HEK293T (cell line): ENCODE measurements at regions not wholly inside any gene's neighbourhood (a gene's known extent, or its start where the extent isn't known, plus 50 kb on each side); places are given as distances from the start of the nearest gene placed in this dataset.
"Not testable (repeated sequence)": the region's sequence is repeated elsewhere in the genome, so short reads cannot be mapped to it uniquely, and the experiment has no call there.

ENCODE experiments used
- CTCF ChIA-PET: fragments of 350-600 bp; formaldehyde crosslinking; extraction: SDS; loops from one replicate; lab custom pipeline; 2021; ENCODE audit warnings: antibody characterized with exemption, inconsistent platforms; lab: Yijun Ruan, JAX
- POLR2A ChIA-PET: fragments of 350-600 bp; formaldehyde crosslinking; extraction: SDS; loops from one replicate; lab custom pipeline; 2020; ENCODE audit warnings: antibody characterized with exemption, inconsistent platforms; lab: Yijun Ruan, JAX
- DNase-seq: peaks from one replicate; pipeline ENCODE4 v3.0.0; 2012; ENCODE audit warnings: mixed read lengths; ENCODE audit errors: extremely low spot score
- ARNT ChIP-seq: fragments of 450-650 bp; IDR thresholded peaks from 2 replicates; pipeline ENCODE4 v1.6.1; 2017; ENCODE audit warnings: mild to moderate bottlenecking
- BHLHE40 ChIP-seq: fragments of 450-650 bp; IDR thresholded peaks from 2 replicates; pipeline ENCODE4 v1.6.1; 2016; ENCODE audit warnings: mild to moderate bottlenecking, moderate library complexity, borderline replicate concordance
- CTBP1 ChIP-seq: fragments of 450-650 bp; IDR thresholded peaks from 2 replicates; pipeline ENCODE4 v1.6.1; 2016; ENCODE audit warnings: borderline replicate concordance
- ELF4 ChIP-seq: fragments of 450-650 bp; IDR thresholded peaks from 2 replicates; pipeline ENCODE4 v1.6.1; 2017; ENCODE audit warnings: antibody characterized with exemption
- FOXA1 ChIP-seq: fragments of 450-650 bp; IDR thresholded peaks from 2 replicates; pipeline ENCODE4 v1.6.1; 2016; ENCODE audit warnings: mild to moderate bottlenecking
- FOXK2 ChIP-seq: fragments of 450-650 bp; IDR thresholded peaks from 2 replicates; pipeline ENCODE4 v1.6.1; 2016; ENCODE audit warnings: mild to moderate bottlenecking
- FOXM1 ChIP-seq: fragments of 450-650 bp; IDR thresholded peaks from 2 replicates; pipeline ENCODE4 v1.6.1; 2017; ENCODE audit warnings: mild to moderate bottlenecking, borderline replicate concordance
- HDGF ChIP-seq: fragments of 450-650 bp; IDR thresholded peaks from 2 replicates; pipeline ENCODE4 v1.6.1; 2017; ENCODE audit warnings: antibody characterized with exemption, borderline replicate concordance
- L3MBTL2 ChIP-seq: fragments of 450-650 bp; conservative IDR thresholded peaks from 2 replicates; pipeline ENCODE4 v1.6.1; 2016; ENCODE audit warnings: mild to moderate bottlenecking
- LEF1 ChIP-seq: fragments of 450-650 bp; IDR thresholded peaks from 2 replicates; pipeline ENCODE4 v1.6.1; 2017; ENCODE audit warnings: mild to moderate bottlenecking, borderline replicate concordance
- NFRKB ChIP-seq: fragments of 450-650 bp; IDR thresholded peaks from 2 replicates; pipeline ENCODE4 v1.6.1; 2016; ENCODE audit warnings: mild to moderate bottlenecking, moderate library complexity
- SP1 ChIP-seq: fragments of 450-650 bp; IDR thresholded peaks from 2 replicates; pipeline ENCODE4 v1.6.1; 2017
- SUZ12 ChIP-seq: fragments of 450-650 bp; IDR thresholded peaks from 2 replicates; pipeline ENCODE4 v1.6.1; 2016; ENCODE audit warnings: mild to moderate bottlenecking
- TARDBP ChIP-seq: fragments of 450-650 bp; IDR thresholded peaks from 2 replicates; pipeline ENCODE4 v1.6.1; 2016
- ZNF384 ChIP-seq: fragments of 450-650 bp; IDR thresholded peaks from 2 replicates; pipeline ENCODE4 v1.6.1; 2016
- TF ChIP-seq, protein P1 (sequence below): fragments of 450-650 bp; IDR thresholded peaks from 2 replicates; pipeline ENCODE4 v1.6.1; 2016

DNA sequence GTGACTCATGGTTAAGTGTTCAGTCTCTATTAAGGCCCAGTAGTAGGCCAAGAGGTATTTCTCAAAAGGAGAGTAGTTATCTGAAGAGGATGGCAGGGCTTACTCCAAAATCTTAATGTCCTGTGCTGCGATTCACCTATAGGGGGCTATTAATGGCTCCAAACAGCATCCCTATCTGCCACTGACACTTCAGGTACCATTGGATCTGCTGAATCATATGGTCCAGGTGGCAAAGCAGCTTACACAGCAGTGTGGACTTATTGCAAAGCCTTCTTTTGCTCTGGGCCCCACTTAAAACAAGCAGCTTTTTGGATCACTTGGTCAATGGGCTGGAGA, 60.8 kb upstream of the ATP2B1 start:
- no peak for TF ChIP-seq TARDBP
- TF ChIP-seq FOXM1 = no peak
- no peak for TF ChIP-seq LEF1
- no peak for TF ChIP-seq FOXK2
- TF ChIP-seq SP1 = no peak
- no peak for TF ChIP-seq BHLHE40
- no peak for TF ChIP-seq ARNT
- no peak for TF ChIP-seq FOXA1
- TF ChIP-seq ZNF384 = no peak
- no peak for TF ChIP-seq SUZ12
- no peak for TF ChIP-seq HDGF
- TF ChIP-seq L3MBTL2 = no peak
- TF ChIP-seq NFRKB = no peak
- no peak for TF ChIP-seq CTBP1
- TF ChIP-seq, protein P1, sequence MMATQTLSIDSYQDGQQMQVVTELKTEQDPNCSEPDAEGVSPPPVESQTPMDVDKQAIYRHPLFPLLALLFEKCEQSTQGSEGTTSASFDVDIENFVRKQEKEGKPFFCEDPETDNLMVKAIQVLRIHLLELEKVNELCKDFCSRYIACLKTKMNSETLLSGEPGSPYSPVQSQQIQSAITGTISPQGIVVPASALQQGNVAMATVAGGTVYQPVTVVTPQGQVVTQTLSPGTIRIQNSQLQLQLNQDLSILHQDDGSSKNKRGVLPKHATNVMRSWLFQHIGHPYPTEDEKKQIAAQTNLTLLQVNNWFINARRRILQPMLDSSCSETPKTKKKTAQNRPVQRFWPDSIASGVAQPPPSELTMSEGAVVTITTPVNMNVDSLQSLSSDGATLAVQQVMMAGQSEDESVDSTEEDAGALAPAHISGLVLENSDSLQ = no peak
- no peak for TF ChIP-seq ELF4
- no peak for DNase-seq
- ChIA-PET POLR2A (interaction anchor here (3.3 kb wide), 1 partner anchor 60 kb away, joined by 12 read pairs; the partner anchor contains the start of gene ATP2B1), CTCF (interaction anchor here (0.7 kb wide), 1 partner anchor 28 kb away, joined by 3 read pairs; no protein-coding TSS in a partner anchor)

GRCh38 chr12:89768586-89769482, 60.2 kb upstream of the ATP2B1 start:
- TF ChIP-seq, protein P1 = peak; percentile 73
- TF ChIP-seq NFRKB (no peak), CTBP1 (peak; percentile 90; the same call in 1 of the 2 replicates), ARNT (peak; percentile 39; the same call in 1 of the 2 replicates)
- CTCF ChIA-PET = interaction anchor here (0.7 kb wide), 1 partner anchor 29 kb away, joined by 3 read pairs; no protein-coding TSS in a partner anchor
- POLR2A ChIA-PET = interaction anchor here (3.3 kb wide), 1 partner anchor 60 kb away, joined by 12 read pairs; the partner anchor contains the start of gene ATP2B1
- peak; percentile 51 for DNase-seq

GRCh38 chr12:89765959-89766824, 57.6 kb upstream of the ATP2B1 start:
- no peak for DNase-seq
- TF ChIP-seq FOXK2 = no peak
- no peak for TF ChIP-seq FOXM1
- no peak for TF ChIP-seq TARDBP
- TF ChIP-seq ARNT = no peak
- TF ChIP-seq HDGF = no peak
- TF ChIP-seq FOXA1 = no peak
- no peak for TF ChIP-seq BHLHE40
- TF ChIP-seq SUZ12 = no peak
- no peak for TF ChIP-seq NFRKB
- TF ChIP-seq SP1 = no peak
- TF ChIP-seq CTBP1 = no peak
- no peak for TF ChIP-seq LEF1
- no peak for TF ChIP-seq ELF4
- no peak for TF ChIP-seq L3MBTL2
- TF ChIP-seq ZNF384 = no peak
- TF ChIP-seq, protein P1 = no peak
- CTCF ChIA-PET = no interaction called here
- POLR2A ChIA-PET = no interaction called here

GRCh38 chr12:89764164-89764563, 55.5 kb upstream of the ATP2B1 start:
- CTCF ChIA-PET, POLR2A ChIA-PET, DNase-seq: not testable (repeated sequence)

GRCh38 chr12:89762498-89763170, 54.0 kb upstream of the ATP2B1 start:
- DNase-seq = no peak
- TF ChIP-seq, protein P1 = no peak
- no peak for TF ChIP-seq LEF1
- TF ChIP-seq FOXA1 = no peak
- no peak for TF ChIP-seq SUZ12
- no peak for TF ChIP-seq BHLHE40
- no peak for TF ChIP-seq ELF4
- TF ChIP-seq CTBP1 = no peak
- no peak for TF ChIP-seq TARDBP
- no peak for TF ChIP-seq FOXK2
- ChIA-PET POLR2A (no interaction called here), CTCF (interaction anchor here (1.1 kb wide), 1 partner anchor 13 kb away, joined by 4 read pairs; no protein-coding TSS in a partner anchor)
